OCI-LY7 (cell line): ENCODE measurements at regions not wholly inside any gene's neighbourhood (a gene's known extent, or its start where the extent isn't known, plus 50 kb on each side); places are given as distances from the start of the nearest gene placed in this dataset.

Source experiments
- BruUV-seq: library from RNA; stranded (reverse); fragments of 400-500 nt; replicated peaks from 2 replicates; lab custom pipeline; 2021; lab: Mats Ljungman, UMichigan
- CTCF ChIA-PET: fragments of 300-600 bp; sonication (Branson Sonifier 250); formaldehyde crosslinking; loops from one replicate; lab custom pipeline; 2022; ENCODE audit warnings: antibody characterized with exemption; ENCODE audit not compliant: unreplicated experiment; lab: Charles Lee
- POLR2A ChIA-PET: fragments of 300-600 bp; sonication (Branson Sonifier 250); formaldehyde crosslinking; loops from one replicate; lab custom pipeline; 2022; ENCODE audit warnings: antibody characterized with exemption; lab: Charles Lee
- DNase-seq: peaks from one replicate; pipeline ENCODE4 v3.0.0-alpha.2; 2015; ENCODE audit warnings: low spot score
- H2AFZ ChIP-seq: fragments of 200-600 bp; sonication (generic), shearing (Covaris generic); 2 replicates; pipeline ENCODE4 v1.6.1; 2014; ENCODE audit warnings: mild to moderate bottlenecking, antibody characterized with exemption, low read length, moderate library complexity
- H3K27ac ChIP-seq: fragments of 200-600 bp; sonication (generic); 2 replicates; pipeline ENCODE4 v1.5.1; 2014; ENCODE audit warnings: mixed run types, low read depth, mild to moderate bottlenecking, moderate library complexity, low read length, inconsistent platforms; ENCODE audit not compliant: poor library complexity, severe bottlenecking
- H3K36me3 ChIP-seq: fragments of 200-600 bp; sonication (generic); 2 replicates; pipeline ENCODE4 v1.6.1; 2014; ENCODE audit warnings: mild to moderate bottlenecking, antibody characterized with exemption, low read length, moderate library complexity, mixed read lengths; ENCODE audit not compliant: insufficient read depth
- H3K4me1 ChIP-seq: fragments of 200-600 bp; sonication (generic); 2 replicates; pipeline ENCODE4 v1.5.1; 2014; ENCODE audit warnings: mild to moderate bottlenecking, low read length; ENCODE audit not compliant: insufficient read depth, poor library complexity, severe bottlenecking
- H3K4me2 ChIP-seq: fragments of 200-600 bp; sonication (generic); 2 replicates; pipeline ENCODE4 v1.6.1; 2014; ENCODE audit warnings: mild to moderate bottlenecking, low read length
- H3K4me3 ChIP-seq: fragments of 200-600 bp; sonication (generic); 2 replicates; pipeline ENCODE4 v1.5.1; 2014; ENCODE audit warnings: mild to moderate bottlenecking, low read depth, low read length; ENCODE audit not compliant: poor library complexity, severe bottlenecking
- H3K79me2 ChIP-seq: fragments of 200-600 bp; sonication (generic); 2 replicates; pipeline ENCODE4 v1.6.1; 2016; ENCODE audit warnings: low read depth, mild to moderate bottlenecking, low read length, moderate library complexity, mixed read lengths; ENCODE audit not compliant: insufficient read depth
- H3K9me2 ChIP-seq: fragments of 200-600 bp; sonication (generic); 2 replicates; pipeline ENCODE4 v1.6.1; 2016; ENCODE audit warnings: mild to moderate bottlenecking, low read length, mixed read lengths; ENCODE audit not compliant: insufficient read depth
- H3K9me3 ChIP-seq: fragments of 200-600 bp; sonication (generic); 2 replicates; pipeline ENCODE4 v1.6.1; 2014; ENCODE audit warnings: mild to moderate bottlenecking, mixed run types, low read length, mixed read lengths
- H4K20me1 ChIP-seq: fragments of 200-600 bp; sonication (generic); 2 replicates; pipeline ENCODE4 v1.6.1; 2014; ENCODE audit warnings: mild to moderate bottlenecking, antibody characterized with exemption, low read length, moderate library complexity, mixed read lengths; ENCODE audit not compliant: insufficient read depth
- CTCF ChIP-seq: fragments of 200-600 bp; sonication (generic); conservative IDR thresholded peaks from 2 replicates; pipeline ENCODE4 v1.5.1; 2014; ENCODE audit warnings: mild to moderate bottlenecking, antibody characterized with exemption, low read length, moderate library complexity, mixed read lengths
- EZH2phosphoT487 ChIP-seq: fragments of 200-600 bp; sonication (generic); IDR thresholded peaks from 2 replicates; pipeline ENCODE4 v1.6.1; 2018; ENCODE audit warnings: low read depth, borderline replicate concordance, mild to moderate bottlenecking, mixed run types, antibody characterized with exemption, low read length, moderate library complexity, mixed read lengths
- intact Hi-C: fragments of 100-400 bp; cut with micrococcal nuclease; formaldehyde crosslinking; loops from one replicate; pipeline ENCODE4 v1.10.0; 2022; ENCODE audit not compliant: unreplicated experiment

GRCh38 chr18:27242392-27243047, 57.4 kb upstream of the CHST9 start:
- Histone ChIP-seq H3K36me3 (no peaks in the 10 kb centered on the region), H3K4me3 (no peak overlapping the region), H3K79me2 (no peaks in the 10 kb centered on the region), H3K9me3 (no peaks in the 10 kb centered on the region), H3K27ac (no peak overlapping the region), H2AFZ (no peak overlapping the region), H4K20me1 (no peaks in the 10 kb centered on the region), H3K9me2 (no peaks in the 10 kb centered on the region), H3K4me2 (no peak overlapping the region), H3K4me1 (no peaks in the 10 kb centered on the region)
- no peak for DNase-seq
- ChIA-PET POLR2A (no interaction called here), CTCF (no interaction called here)
- intact Hi-C loops: no loop called here
- TF ChIP-seq EZH2phosphoT487 (no peak), CTCF (no peak)
- no TSS peak for BruUV-seq

- ChIA-PET CTCF (no interaction called here), POLR2A (no interaction called here)
- TF ChIP-seq CTCF (no peak), EZH2phosphoT487 (no peak)
- Histone ChIP-seq H3K9me3 (no peaks in the 10 kb centered on the region), H2AFZ (no peak overlapping the region), H3K36me3 (no peaks in the 10 kb centered on the region), H3K4me1 (no peaks in the 10 kb centered on the region), H3K27ac (no peak overlapping the region), H3K4me3 (no peak overlapping the region), H3K79me2 (no peaks in the 10 kb centered on the region), H4K20me1 (no peaks in the 10 kb centered on the region), H3K9me2 (no peaks in the 10 kb centered on the region), H3K4me2 (no peak overlapping the region)
- no TSS peak for BruUV-seq
- no peak for DNase-seq
- intact Hi-C loops: no loop called here
These were observed 55.3 kb upstream of the CHST9 start for GRCh38 chr18:27240383-27240782.

GRCh38 chr18:27239669-27240068, 54.6 kb upstream of the CHST9 start:
- Histone ChIP-seq H3K9me3 (no peaks in the 10 kb centered on the region), H3K9me2 (no peaks in the 10 kb centered on the region), H3K36me3 (no peaks in the 10 kb centered on the region), H2AFZ (no peak overlapping the region), H3K4me3 (no peak overlapping the region), H3K27ac (no peak overlapping the region), H3K4me1 (no peaks in the 10 kb centered on the region), H3K79me2 (no peaks in the 10 kb centered on the region), H3K4me2 (no peak overlapping the region), H4K20me1 (no peaks in the 10 kb centered on the region)
- no peak for DNase-seq
- intact Hi-C loops: no loop called here
- TF ChIP-seq CTCF: no peak
- TF ChIP-seq EZH2phosphoT487: no peak
- BruUV-seq: no TSS peak
- CTCF ChIA-PET: no interaction called here
- POLR2A ChIA-PET: no interaction called here
